SU-DHL-6 (cell line): ENCODE measurements at regions not wholly inside any gene's neighbourhood (a gene's known extent, or its start where the extent isn't known, plus 50 kb on each side); places are given as distances from the start of the nearest gene placed in this dataset.

Source experiments
- H2AFZ ChIP-seq: fragments of 200-600 bp; sonication (generic); 2 replicates; pipeline ENCODE4 v1.6.1; 2014; ENCODE audit warnings: low read depth, mild to moderate bottlenecking, moderate library complexity, mixed read lengths, antibody characterized with exemption, low read length; ENCODE audit not compliant: severe bottlenecking
- H3F3A ChIP-seq: fragments of 200-600 bp; shearing (Covaris generic); 2 replicates; pipeline ENCODE4 v1.6.0; 2016; ENCODE audit warnings: antibody characterized with exemption, mild to moderate bottlenecking; ENCODE audit not compliant: insufficient read depth
- H3K27ac ChIP-seq: fragments of 200-600 bp; sonication (generic); 2 replicates; pipeline ENCODE4 v1.5.1; 2016; ENCODE audit warnings: low read depth, mild to moderate bottlenecking, low read length, moderate library complexity, mixed read lengths
- H3K27me3 ChIP-seq: fragments of 200-600 bp; sonication (generic), shearing (Covaris generic); 2 replicates; pipeline ENCODE4 v1.6.0; 2014; ENCODE audit warnings: mild to moderate bottlenecking, low read length
- H3K36me3 ChIP-seq: fragments of 200-600 bp; sonication (generic); 2 replicates; pipeline ENCODE4 v1.6.1; 2014; ENCODE audit warnings: mild to moderate bottlenecking, low read length, mixed read lengths
- H3K4me2 ChIP-seq: fragments of 300-600, 200-600 bp; shearing (Covaris generic), sonication (generic); 2 replicates; pipeline ENCODE4 v1.6.0; 2014; ENCODE audit warnings: low read length, low read depth, mild to moderate bottlenecking; ENCODE audit not compliant: poor library complexity, severe bottlenecking
- H3K4me3 ChIP-seq: fragments of 200-600 bp; sonication (generic); 2 replicates; pipeline ENCODE4 v1.5.1; 2014; ENCODE audit warnings: antibody characterized with exemption, low read length, mild to moderate bottlenecking, mixed read lengths; ENCODE audit not compliant: insufficient read depth, poor library complexity, severe bottlenecking
- H3K79me2 ChIP-seq: fragments of 200-600 bp; sonication (generic); 2 replicates; pipeline ENCODE4 v1.6.1; 2014; ENCODE audit warnings: mild to moderate bottlenecking, low read length, moderate library complexity; ENCODE audit not compliant: insufficient read depth
- H3K9ac ChIP-seq: fragments of 200-600 bp; sonication (generic); 2 replicates; pipeline ENCODE4 v1.7.0; 2014; ENCODE audit warnings: mild to moderate bottlenecking, low read length
- H3K9me2 ChIP-seq: fragments of 200-600 bp; sonication (generic); replicated peaks from 2 replicates; pipeline ENCODE4 v1.6.1; 2014; ENCODE audit warnings: low read length; ENCODE audit not compliant: insufficient read depth
- H3K9me3 ChIP-seq: fragments of 200-600 bp; sonication (generic); 2 replicates; pipeline ENCODE4 v1.6.1; 2014; ENCODE audit warnings: low read length, mixed read lengths; ENCODE audit not compliant: insufficient read depth
- H4K20me1 ChIP-seq: fragments of 200-600 bp; sonication (generic); 2 replicates; pipeline ENCODE4 v1.6.1; 2014; ENCODE audit warnings: low read depth, mild to moderate bottlenecking, antibody characterized with exemption, low read length, moderate library complexity, mixed read lengths
- CTCF ChIP-seq: fragments of 200-600 bp; sonication (generic); IDR thresholded peaks from one replicate; pipeline ENCODE4 v1.5.1; 2017; ENCODE audit warnings: antibody characterized with exemption, mild to moderate bottlenecking, low read length, moderate library complexity; ENCODE audit not compliant: insufficient read depth, poor library complexity, severe bottlenecking
- EZH2phosphoT487 ChIP-seq: fragments of 200-600 bp; sonication (generic), shearing (Covaris generic); conservative IDR thresholded peaks from 2 replicates; pipeline ENCODE4 v1.6.1; 2018; ENCODE audit warnings: mild to moderate bottlenecking, antibody characterized with exemption, low read length, moderate library complexity, mixed read lengths

- H2AFZ ChIP-seq = no peak overlapping the region
- no peaks in the 10 kb centered on the region for H3K9me2 ChIP-seq
- no peaks in the 10 kb centered on the region for H3K27me3 ChIP-seq
- H3K4me2 ChIP-seq = no peak overlapping the region
- H4K20me1 ChIP-seq = no peaks in the 10 kb centered on the region
- H3F3A ChIP-seq = no peaks in the 10 kb centered on the region
- TF ChIP-seq CTCF (no peak), EZH2phosphoT487 (no peak)
- no peak overlapping the region for H3K4me3 ChIP-seq
- no peaks in the 10 kb centered on the region for H3K36me3 ChIP-seq
- no peaks in the 10 kb centered on the region for H3K9me3 ChIP-seq
- no peak overlapping the region for H3K9ac ChIP-seq
- H3K79me2 ChIP-seq = no peaks in the 10 kb centered on the region
- H3K27ac ChIP-seq = no peak overlapping the region
Observed at GRCh38 chr10:111973826-111974225, 209.7 kb downstream of the GPAM start.

GRCh38 chr10:111974325-111974724 is 209.2 kb downstream of the GPAM start:
- H3K4me2 ChIP-seq = no peak overlapping the region
- no peaks in the 10 kb centered on the region for H3K9me3 ChIP-seq

GRCh38 chr10:111976557-111976956 is 207.0 kb downstream of the GPAM start:
- Histone ChIP-seq H3K79me2 (no peaks in the 10 kb centered on the region), H4K20me1 (no peaks in the 10 kb centered on the region), H2AFZ (no peak overlapping the region), H3K4me2 (no peak overlapping the region), H3K9ac (no peak overlapping the region), H3K9me3 (no peaks in the 10 kb centered on the region), H3K36me3 (no peaks in the 10 kb centered on the region), H3K27ac (no peak overlapping the region), H3F3A (no peaks in the 10 kb centered on the region), H3K4me3 (no peak overlapping the region), H3K27me3 (no peaks in the 10 kb centered on the region), H3K9me2 (no peaks in the 10 kb centered on the region)
- no peak for TF ChIP-seq EZH2phosphoT487

More at GRCh38 chr10:111974325-111974724, 209.2 kb downstream of the GPAM start:
- H3K79me2 ChIP-seq = no peaks in the 10 kb centered on the region
- H3K4me3 ChIP-seq = no peak overlapping the region
- H3K9me2 ChIP-seq = no peaks in the 10 kb centered on the region
- no peak overlapping the region for H2AFZ ChIP-seq
- H3K9ac ChIP-seq = no peak overlapping the region
- H4K20me1 ChIP-seq = no peaks in the 10 kb centered on the region
- no peak for TF ChIP-seq EZH2phosphoT487
- no peak for TF ChIP-seq CTCF
- no peaks in the 10 kb centered on the region for H3K36me3 ChIP-seq
- H3K27me3 ChIP-seq = no peaks in the 10 kb centered on the region
- no peak overlapping the region for H3K27ac ChIP-seq
- no peaks in the 10 kb centered on the region for H3F3A ChIP-seq

DNA sequence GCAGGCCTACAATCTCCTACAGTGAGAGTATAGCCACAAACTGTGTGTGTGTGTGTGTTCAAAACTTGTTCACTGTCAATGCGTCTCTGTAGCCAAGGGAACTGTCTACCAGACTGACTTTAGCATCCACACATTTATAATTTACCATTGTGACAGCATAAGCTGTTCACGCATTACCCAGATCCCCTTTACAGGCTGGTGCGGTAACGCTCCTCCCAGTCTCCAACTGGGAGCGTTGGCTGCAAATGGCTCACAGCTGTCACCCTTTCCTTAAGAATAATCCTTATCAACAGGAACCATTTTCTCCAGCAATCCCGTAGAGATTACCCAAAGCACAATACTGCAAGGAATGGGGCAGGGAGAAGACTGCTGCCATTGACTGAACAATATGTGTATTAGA is 199.5 kb downstream of the GPAM start:
- no peaks in the 10 kb centered on the region for H3F3A ChIP-seq
- H3K9me3 ChIP-seq = no peaks in the 10 kb centered on the region
- no peak overlapping the region for H3K4me3 ChIP-seq
- no peak overlapping the region for H3K4me2 ChIP-seq
- H3K9me2 ChIP-seq = no peaks in the 10 kb centered on the region
- no peaks in the 10 kb centered on the region for H3K79me2 ChIP-seq
- no peaks in the 10 kb centered on the region for H3K36me3 ChIP-seq
- H2AFZ ChIP-seq = no peak overlapping the region
- H3K27me3 ChIP-seq = no peaks in the 10 kb centered on the region
- no peak overlapping the region for H3K27ac ChIP-seq
- no peak for TF ChIP-seq CTCF
- no peak for TF ChIP-seq EZH2phosphoT487
- H4K20me1 ChIP-seq = no peaks in the 10 kb centered on the region
- no peak overlapping the region for H3K9ac ChIP-seq
